LNCaP clone FGC (cell line): ENCODE measurements at regions not wholly inside any gene's neighbourhood (a gene's known extent, or its start where the extent isn't known, plus 50 kb on each side); places are given as distances from the start of the nearest gene placed in this dataset.

ENCODE experiments used
- DNase-seq: peaks from one replicate; pipeline ENCODE4 v3.0.0-alpha.2; 2011; ENCODE audit warnings: low read depth
- H3K4me3 ChIP-seq: 2 replicates; pipeline ENCODE4 v1.5.1; 2011; ENCODE audit warnings: mild to moderate bottlenecking, low read depth, low read length, control low read depth
- CTCF ChIP-seq: IDR thresholded peaks from 2 replicates; pipeline ENCODE4 v1.5.1; 2012; ENCODE audit warnings: mild to moderate bottlenecking; ENCODE audit not compliant: control insufficient read depth, insufficient read depth; ENCODE audit errors: extremely low read depth

DNA sequence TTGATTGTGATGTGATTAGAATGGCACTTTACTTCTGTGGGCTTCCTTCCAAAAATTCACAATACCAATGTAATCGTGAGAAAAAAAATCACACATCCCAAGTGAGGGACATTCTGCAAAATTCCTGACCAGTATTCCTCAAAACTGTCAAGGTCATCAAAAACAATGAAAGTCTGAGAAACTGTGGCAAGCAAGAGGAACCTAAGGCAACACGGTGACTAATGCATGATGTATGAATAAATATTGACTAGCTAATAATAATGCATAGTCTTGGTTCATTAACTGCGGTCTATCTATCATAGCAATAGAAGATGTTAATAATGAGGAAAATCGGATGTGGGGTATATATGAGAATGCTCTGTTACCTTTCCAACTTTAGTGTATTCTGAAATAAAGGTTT lies 159.0 kb downstream of the RFC3 start:
- TF ChIP-seq CTCF = no peak
- no peak for DNase-seq
- no peak overlapping the region for H3K4me3 ChIP-seq

DNA sequence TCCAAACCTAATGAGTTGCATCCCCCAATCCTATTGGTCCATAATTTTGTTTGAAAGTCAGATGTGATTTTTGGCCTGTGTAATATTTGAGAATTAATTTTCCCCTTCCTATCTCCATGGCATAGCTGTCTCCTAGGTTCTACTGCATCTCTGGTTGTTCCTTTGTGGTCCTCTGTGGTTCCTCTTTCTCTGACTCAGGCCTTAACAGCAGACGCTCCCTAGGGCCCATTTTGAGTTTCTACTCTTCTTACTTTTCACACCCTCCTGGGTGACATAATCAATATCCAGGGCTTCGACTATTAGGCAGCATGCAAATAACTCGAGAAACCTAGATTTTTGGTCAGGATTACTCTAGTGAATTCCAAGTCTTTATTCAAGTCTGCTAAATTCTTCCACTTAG lies 160.7 kb downstream of the RFC3 start:
- no peak for DNase-seq
- H3K4me3 ChIP-seq = no peak overlapping the region
- no peak for TF ChIP-seq CTCF

DNA sequence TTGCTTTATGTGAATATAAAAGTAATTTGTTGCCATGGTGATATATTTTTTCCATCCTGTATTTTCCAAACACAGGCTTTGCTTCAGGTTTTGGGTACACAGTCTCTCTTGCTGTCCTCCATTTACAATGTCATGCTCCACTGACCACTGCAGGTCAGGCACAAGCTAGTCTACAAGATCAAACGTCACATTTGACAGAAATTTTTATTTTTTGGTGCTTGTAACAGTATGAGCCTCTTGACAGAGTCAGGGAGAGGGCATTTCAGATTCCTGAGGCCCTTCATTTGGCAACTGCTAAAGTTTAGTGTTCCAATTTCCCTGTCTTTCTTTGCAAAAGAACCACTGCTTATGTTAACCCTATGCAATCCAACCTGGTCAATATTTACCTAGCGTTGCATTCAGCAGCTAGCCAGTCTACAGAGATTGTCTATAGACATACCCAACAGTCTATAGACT lies 175.0 kb downstream of the RFC3 start:
- H3K4me3 ChIP-seq = no peak overlapping the region
- no peak for DNase-seq
- TF ChIP-seq CTCF = no peak

DNA sequence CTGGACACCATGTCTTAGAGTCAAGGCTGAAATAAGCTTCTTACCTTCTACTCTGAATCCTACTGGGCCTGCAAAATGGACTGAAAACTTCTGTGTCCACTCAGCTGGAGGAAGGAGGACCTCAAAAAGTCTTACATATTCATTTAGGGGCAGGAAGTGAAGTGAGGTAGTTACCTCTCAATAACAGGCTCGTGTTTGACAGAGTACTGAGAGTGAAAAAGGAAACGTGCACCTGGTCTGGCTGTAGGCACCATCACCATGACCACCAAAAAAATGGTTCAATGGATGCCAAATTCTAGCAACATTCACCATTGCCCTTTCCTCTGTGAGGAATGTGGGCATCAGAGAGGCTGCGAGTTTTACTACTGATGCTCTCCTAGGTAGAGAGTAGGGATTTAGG lies 176.2 kb downstream of the RFC3 start:
- DNase-seq = no peak
- no peak overlapping the region for H3K4me3 ChIP-seq
- TF ChIP-seq CTCF = no peak

GRCh38 chr13:33994826-33995502 lies 177.0 kb downstream of the RFC3 start:
- TF ChIP-seq CTCF = no peak
- DNase-seq = no peak

GRCh38 chr13:33996636-33997035 lies 178.7 kb downstream of the RFC3 start:
- TF ChIP-seq CTCF = no peak
- DNase-seq = no peak

More at GRCh38 chr13:33994826-33995502, 177.0 kb downstream of the RFC3 start:
- no peak overlapping the region for H3K4me3 ChIP-seq

DNA sequence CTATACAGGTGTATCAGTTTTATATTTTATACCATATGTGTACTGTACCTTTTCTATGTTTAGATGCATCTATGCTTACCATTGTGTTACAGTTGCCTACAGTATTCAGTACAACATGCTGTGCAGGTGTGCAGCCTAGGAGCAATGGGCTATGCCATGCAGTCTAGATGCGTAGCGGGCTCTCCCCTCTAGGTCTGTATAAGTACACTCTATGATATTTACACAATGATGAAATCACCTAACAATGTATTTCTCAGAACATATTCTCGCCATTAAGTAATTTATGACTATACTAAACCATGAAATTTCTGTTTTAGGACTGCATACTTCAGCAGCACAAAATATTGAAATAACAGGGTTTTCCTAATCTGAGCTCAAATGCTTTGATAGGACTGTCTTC lies 179.6 kb downstream of the RFC3 start:
- DNase-seq = no peak
- no peak overlapping the region for H3K4me3 ChIP-seq
- no peak for TF ChIP-seq CTCF

More at GRCh38 chr13:33996636-33997035, 178.7 kb downstream of the RFC3 start:
- H3K4me3 ChIP-seq = no peak overlapping the region
